DMS53 (cell line): ENCODE measurements at regions not wholly inside any gene's neighbourhood (a gene's known extent, or its start where the extent isn't known, plus 50 kb on each side); places are given as distances from the start of the nearest gene placed in this dataset.

ENCODE experiments used
- DNase-seq: peaks from one replicate; lab custom pipeline; 2025; lab: John Stamatoyannopoulos, UW

DNA sequence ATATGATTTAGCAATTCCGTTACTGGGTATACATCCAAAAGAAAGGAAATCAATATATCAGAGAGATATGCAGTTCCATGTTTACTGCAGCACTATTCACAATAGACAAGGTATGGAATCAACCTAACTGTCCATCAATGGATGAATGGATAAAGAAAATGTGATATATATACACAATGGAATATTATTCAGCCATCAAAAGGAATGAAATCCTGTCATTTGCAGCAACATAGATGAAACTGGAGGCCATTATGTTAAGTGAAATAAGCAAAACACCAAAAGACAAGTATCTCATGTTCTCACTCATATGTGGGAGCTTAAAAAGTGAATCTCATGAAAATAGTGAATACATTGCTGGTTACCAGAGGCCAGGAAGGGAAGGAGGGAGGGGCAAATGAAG is 390.8 kb downstream of the ZFHX3 start:
- no peak for DNase-seq

DNA sequence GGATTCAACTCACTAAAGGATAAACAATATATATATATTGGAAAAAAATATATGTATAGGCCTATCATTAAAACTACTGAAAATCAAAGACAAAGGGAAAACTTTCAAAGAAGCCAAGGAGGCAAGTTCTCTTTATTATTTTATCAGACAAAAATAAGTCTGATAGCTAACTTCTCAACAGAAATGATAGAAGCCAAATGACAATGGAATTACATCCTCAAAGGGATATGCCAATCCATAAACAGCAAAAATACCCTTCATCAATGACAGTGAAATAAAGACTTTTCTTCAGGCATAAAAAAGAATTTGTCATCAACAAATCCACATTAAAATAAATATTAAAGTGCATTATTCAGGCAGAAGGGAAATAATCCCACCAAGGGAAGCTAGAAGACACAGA is 393.4 kb downstream of the ZFHX3 start:
- no peak for DNase-seq

DNA sequence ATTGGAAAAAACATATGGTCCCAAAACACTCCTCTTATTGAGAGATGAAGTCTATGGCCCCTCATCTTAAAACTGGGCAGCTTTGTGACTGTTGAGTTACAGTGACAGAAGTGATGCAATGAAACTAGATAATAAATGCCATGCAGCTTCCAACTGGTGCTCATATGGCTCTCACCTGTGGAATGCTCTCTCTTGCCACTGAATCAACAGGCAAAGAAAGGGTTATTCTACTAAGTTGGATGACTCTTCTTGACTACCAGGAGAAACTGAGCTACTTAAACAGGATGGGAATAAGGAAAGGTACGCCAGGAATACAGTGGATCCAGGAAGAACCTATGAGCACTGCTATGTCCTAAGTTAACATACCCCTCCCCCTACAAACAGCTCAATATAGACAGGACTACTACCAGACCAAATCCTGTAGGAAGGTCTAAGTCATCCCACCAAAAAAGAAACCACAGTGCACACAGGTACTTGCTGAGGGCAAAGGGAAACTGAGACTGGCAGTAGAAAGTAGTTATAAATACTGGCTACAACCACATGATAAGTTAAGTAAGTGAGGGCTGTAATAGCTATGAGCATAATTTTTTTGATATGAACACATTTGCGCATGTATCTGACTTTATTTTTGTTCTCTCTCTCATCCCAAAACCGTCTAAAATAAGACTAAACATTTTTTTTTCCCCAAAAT is 398.5 kb downstream of the ZFHX3 start:
- DNase-seq, result no peak

DNA sequence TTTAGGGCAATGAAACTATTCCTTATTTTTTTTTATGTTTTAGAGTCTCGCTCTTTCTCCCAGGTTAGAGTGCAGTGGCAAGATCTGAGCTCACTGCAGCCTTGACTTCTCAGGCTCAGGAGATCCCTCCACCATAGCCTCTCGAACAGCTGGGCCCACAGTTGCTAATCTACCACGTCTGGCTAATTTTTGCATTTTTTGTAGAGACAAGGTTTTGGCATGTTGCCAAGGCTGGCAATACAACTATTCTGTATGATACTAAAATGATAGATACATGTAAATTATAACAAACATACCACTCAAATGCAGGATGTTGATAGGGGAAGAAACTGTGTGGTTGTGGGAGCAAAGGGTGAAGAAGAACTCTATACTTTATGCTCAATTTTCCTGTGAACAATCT is 401.3 kb downstream of the ZFHX3 start:
- DNase-seq, result no peak

DNA sequence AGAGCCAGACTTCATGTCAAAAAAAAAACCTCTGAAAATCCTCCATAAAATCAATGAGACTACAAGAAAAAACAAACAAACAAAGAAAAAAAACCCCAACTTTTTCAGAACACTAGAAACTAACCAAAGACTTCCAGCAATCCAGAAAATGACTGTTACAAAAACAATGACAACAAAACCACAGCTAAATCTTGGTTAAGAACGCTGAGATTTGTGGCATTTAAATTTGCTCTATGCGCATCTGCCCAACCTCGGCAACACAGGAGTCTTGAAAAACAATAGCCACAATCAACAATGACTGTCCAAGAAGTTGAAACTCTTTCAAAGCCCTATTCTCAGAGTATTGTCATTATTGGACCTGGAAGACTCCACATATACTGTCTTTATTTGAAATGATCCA is 402.4 kb downstream of the ZFHX3 start:
- DNase-seq, result no peak

DNA sequence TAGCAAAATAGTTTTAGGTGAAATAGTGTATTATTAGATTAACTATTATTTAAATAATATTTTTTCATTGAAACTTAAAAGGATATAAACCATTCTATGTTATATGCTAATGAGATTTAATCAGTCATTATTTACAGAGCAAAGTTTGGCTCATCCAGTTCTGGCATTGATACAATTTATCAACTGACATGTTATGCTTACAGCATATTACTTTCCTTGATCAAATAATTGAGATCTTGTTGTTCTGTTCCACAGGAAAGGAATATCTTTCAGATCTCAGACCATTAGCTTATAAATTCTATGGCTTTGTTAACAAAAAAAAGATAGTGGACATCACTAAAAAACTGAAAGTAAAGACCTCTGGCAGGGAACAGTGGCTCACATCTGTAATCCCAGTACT is 403.0 kb downstream of the ZFHX3 start:
- no peak for DNase-seq

DNA sequence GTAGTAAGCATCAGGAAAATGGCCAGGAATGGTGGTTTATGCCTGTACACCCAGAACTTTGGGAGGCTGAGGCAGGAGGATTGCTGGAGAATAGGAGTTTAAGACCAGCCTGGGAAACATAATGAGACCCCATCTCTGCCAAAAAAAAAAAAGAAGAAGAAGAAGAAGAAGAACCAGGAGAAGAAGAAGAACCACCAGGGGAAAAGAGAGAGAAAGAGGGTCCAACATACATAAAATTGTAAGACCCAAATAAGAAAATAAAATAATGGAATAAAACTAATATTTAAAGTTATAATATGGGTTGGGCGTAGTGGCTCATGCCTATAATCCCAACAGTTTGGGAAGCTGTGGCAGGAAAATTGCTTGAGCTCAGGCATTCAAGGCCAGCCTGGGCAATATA is 408.4 kb downstream of the ZFHX3 start:
- peak; percentile 2 for DNase-seq

DNA sequence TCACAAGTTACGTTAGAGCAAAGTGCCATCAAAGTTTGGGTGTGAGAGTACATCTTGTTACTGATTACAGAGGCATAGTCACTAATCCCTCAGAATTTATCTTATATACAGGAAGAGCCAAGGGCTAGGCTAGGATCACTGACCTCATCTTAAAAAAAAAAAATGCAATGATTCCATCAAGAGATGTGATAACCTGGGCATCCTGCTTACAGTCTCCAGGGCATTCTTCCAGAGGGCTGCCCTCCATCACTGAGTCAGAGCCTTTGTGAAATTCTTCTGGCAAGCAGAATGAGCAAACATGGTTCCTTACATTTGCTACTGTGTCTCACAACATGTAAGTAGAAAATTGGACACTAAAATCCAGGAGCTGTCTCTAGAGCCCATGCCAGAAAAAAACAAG is 410.6 kb downstream of the ZFHX3 start:
- no peak for DNase-seq

DNA sequence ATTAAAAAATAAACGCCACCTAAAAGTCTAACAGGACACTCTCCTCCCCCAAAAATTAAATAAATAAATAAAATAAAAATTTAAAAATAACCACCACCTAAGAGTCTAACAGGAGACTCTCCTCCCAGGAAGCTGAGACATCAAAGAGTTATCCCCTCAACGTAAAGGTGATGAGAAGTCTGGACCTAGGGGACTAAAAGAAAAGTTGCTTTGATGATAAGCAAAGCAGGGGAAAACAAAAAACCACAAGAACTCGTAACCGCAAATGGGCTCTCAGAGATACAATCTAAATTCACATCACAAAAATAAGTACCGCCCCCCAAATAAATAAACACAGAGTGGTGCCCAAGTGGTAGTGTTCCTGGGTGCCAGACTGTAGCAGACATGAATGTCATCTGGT is 412.2 kb downstream of the ZFHX3 start:
- DNase-seq, result no peak

DNA sequence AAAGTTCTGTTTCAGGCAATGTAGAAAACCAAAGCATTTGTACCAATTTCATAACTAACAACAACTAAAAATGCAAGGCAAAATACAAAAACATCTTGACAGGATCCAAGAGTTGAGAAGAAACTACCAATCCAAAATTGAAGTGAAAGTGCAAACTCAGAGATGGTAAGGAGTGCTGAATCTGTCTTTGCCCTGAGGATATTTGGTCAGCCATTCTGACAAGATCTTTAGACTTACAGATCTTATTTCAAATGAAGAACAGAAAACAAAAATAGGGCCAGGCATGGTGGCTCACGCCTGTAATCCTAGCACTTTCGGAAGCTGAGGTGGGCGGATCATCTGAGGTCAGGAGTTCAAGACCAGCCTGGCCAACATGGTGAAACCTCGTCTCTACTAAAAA is 412.8 kb downstream of the ZFHX3 start:
- DNase-seq, result no peak

DNA sequence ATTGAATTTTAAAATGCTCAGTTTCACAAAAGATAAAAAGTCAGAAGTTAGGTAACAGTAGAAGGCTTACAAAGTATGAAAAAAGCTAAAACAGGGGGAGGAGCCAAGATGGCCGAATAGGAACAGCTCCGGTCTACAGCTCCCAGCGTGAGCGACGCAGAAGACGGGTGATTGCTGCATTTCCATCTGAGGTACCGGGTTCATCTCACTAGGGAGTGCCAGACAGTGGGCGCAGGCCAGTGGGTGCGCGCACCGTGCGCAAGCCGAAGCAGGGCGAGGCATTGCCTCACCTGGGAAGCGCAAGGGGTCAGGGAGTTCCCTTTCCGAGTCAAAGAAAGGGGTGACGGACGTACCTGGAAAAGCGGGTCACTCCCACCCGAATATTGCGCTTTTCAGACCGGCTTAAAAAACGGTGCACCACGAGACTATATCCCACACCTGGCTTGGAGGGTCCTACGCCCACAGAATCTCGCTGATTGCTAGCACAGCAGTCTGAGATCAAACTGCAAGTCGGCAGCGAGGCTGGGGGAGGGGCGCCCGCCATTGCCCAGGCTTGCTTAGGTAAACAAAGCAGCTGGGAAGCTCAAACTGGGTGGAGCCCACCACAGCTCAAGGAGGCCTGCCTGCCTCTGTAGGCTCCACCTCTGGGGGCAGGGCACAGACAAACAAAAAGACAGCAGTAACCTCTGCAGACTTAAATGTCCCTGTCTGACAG is 420.6 kb downstream of the ZFHX3 start:
- peak; percentile 44 for DNase-seq

DNA sequence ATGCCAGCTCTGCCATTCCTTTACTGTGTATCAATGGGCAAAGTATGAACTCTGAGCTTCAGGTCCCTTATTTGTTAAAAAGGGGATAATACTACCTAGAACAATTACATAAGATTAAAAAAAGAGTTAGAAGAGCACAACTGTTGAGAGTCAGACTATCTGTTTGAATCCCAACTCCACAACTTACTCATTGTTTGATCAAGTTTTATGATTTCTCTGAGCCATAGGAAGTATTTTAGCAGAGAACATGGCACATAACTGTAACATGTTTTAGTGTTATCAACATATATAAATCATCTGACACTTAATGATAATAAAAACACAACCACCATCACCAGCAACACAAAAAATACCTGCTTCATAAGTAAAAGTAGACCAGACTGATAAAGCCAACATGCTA is 421.3 kb downstream of the ZFHX3 start:
- no peak for DNase-seq

DNA sequence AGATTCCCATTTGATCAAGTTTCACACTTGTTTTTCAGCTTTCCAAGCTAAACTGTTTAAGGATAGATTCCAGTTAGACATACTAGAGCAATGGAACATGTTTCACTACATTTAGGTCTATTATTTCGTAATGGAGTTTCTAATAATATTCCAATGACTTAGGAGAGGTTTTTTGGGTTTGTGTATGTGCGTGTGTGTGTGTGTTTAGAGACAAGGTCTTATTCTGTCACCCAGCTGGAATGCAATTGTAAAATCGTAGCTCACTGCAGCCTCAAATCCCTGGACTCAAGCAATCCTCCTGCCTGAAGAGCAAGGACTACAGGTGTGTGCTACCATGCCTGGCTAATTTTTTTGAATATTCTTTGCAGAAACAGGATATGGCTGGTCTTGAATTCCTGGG is 426.3 kb downstream of the ZFHX3 start:
- DNase-seq, result no peak

DNA sequence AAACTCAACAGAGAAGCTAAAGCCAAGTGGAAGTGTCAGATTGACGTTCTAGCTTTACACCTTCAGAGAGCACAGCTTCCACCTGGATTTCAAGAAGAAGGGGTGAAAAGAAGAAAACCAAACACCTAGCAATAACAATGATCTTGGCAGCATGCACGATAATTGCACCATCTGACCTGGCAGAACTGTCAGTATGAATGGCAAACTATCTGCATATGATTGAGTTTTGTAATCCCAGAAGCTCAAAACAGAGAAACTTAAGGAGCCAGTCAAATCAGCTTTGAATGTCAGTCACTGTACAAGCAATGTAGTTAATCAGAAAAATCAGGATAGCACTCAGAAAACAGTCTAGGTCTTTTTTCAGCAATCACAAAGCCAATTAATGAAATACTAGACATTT is 427.1 kb downstream of the ZFHX3 start:
- DNase-seq, result no peak

DNA sequence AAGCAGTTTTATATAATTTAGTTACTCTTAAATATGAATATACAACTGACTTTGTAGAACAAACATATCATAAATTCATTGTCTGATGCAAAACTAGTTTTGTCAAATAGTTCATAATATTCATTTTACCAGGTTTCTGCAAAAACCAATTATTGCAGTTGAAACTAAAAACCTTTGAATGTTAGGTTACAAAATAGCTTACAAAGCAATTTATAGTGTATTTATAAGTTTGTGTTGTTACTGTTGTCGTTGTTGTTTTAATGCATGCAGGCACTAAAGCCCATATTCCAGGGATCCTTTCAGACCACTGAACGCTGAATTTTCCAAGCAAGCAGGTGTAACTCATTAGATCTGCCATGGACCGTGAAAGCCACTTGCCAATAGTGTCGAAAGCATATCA is 427.6 kb downstream of the ZFHX3 start:
- peak; percentile 30 for DNase-seq

DNA sequence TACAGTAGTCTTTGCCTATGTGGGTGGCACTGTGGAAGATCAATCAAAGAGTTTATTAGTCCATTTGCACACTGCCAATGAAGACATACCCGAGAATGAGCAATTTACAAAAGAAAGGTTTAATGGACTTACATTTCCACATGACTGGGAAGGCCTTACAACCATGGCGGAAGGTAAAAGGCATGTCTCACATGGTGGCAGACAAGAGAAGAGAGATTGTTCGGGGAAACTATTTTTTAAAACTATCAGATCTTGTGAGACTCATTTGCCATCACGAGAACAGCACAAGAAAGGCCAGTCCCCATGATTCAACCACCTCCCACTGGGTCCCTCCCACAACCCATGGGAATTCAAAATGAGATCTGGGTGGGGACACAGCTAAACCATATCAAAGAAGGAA is 432.1 kb downstream of the ZFHX3 start:
- DNase-seq, result no peak

DNA sequence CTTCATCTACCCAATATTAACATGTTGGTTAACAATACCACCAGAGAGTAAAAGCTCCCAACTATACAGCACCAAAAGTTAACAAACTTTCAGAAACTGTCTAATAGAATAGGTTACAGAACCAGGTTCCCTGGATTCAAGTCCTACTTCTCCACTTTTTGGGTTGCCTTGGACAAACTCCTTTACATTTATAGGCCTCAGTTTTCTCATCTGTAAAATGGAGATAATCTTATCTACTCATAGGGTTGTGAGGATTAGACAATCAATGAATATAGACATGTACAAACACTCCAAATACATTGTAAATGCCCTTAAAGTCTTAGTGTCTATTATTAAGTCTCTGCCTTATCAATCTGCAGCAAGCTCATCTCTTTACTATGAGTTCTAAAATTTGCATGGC is 435.2 kb downstream of the ZFHX3 start:
- no peak for DNase-seq

DNA sequence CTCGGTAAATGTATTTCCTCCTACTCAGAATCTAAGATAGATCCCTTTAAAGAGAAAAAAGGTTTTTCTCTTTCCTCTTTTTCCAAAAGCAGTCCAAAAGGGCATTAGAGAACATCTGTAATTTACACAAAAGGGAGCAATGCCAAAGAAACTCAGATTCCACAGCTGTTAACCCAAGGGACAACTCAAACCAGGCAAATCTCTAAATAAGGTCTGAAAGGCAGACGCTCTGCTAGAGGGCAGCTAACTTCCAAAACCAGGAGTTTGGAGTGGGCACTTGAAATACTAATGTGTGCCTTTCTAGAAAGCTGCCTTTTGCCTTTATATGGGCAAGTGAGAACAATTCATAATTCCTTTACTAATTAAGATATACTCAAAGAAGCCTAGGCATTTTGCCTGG is 435.7 kb downstream of the ZFHX3 start:
- DNase-seq, result no peak

DNA sequence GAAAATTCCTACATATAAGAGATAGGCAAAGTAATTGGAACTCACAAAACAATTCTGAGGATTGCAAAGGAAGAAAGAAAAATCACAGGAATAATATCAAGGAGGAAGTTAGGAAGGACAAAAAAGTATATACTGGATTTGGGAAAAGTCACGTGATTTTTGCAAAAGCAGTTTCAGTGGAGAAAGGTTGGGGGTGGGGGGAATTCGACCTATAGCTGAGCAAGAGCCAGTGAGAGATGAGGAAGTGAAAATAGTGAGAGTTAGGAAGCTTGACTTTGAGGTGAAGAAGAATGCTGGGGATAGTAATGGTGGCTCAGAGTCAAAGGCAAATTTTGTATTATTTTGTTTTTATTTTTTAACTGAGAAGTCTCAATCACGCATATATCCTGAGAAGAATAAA is 438.0 kb upstream of the PMFBP1 start:
- DNase-seq, result no peak

DNA sequence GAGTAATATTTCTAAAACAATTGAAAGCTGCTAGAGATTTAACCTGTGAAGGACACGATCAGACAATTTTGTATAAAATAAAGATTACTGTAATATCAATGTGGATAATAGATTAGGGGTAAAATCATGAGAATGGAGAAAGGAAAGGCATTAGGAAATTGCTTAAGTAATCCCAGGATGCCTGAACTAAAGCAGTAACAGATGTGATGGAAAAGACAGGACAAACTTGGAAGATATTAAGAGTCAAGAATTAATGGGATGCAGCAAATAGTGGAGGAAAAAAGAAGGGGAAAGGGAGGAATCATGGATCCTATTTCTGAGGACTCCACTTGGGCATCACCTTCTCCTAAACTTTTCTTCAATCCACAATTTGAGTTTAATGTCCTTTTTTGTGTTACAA is 437.1 kb upstream of the PMFBP1 start:
- no peak for DNase-seq

DNA sequence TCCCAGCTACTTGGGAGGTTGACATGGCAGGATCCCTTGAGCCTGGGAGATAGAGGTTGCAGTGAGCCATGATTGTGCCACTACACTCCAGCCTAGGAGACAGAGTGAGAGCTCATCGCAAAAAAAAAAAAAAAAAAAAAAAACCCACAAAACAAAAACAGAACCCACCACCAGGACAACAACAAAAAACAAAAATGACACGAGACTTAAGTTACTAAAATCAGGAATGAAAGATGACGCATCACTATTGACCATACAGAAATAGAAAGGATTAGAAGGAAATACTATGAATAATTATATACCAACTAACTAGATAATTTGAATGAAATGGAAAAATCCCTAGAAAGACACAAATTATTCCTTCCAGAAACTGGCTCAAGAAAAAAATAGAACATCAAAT is 432.4 kb upstream of the PMFBP1 start:
- no peak for DNase-seq

DNA sequence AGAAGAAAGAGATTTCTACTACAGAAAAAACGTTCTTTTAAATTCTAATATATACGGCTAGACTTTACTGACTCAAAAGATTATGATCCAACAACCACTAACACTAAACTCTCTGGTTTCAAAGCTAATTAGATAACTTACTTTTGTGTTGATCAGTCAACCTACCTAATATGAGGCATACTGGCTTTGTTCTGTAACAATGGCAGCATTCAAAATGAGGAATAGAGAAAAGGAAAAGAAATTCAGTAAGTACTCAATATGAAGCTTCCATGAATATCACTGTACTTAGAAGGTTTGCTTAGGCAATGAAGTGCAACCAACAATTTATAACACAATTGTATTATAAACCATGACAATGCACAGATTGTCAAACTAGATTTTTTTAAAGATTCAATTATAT is 430.5 kb upstream of the PMFBP1 start:
- no peak for DNase-seq

DNA sequence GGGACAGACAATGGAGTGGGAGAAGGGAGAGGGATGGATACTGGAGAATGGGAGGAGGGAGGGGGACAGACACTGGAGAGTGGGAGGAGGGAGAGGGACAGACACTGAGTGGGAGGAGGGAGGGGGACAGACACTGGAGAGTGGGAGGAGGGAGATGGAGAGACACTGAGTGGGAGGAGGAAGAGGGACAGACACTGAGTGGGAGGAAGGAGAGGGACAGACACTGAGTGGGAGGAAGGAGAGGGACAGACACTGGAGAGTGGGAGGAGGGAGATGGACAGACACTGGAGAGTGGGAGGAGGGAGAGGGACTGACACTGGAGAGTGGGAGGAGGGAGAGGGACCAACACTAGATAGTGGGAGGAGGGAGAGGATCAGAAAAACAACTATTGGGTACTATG is 426.7 kb upstream of the PMFBP1 start:
- no peak for DNase-seq

DNA sequence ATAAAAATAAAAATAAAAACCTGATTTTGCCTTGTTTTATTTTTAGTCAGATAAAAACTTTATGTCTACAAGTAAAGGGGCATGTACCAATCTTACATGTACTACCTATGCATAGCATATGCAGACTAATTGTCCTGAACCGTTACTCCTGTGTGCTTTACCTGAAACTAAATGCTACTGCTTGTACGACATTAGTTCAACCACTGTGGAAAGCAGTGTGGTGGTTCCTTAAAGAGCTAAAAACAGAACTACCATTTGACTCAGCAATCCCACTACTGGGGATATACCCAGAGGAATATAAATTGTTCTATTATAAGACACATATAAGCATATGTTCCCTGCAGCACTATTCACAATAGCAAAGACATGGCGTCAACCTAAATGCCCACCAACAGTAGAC is 426.0 kb upstream of the PMFBP1 start:
- DNase-seq, result no peak
